H1 (cell line): ENCODE measurements at regions not wholly inside any gene's neighbourhood (a gene's known extent, or its start where the extent isn't known, plus 50 kb on each side); places are given as distances from the start of the nearest gene placed in this dataset.

ENCODE experiments used
- CREB1 ChIP-seq: IDR thresholded peaks from 2 replicates; pipeline ENCODE4 v1.6.1; 2012; ENCODE audit warnings: inconsistent platforms
- FOSL1 ChIP-seq: IDR thresholded peaks from 2 replicates; pipeline ENCODE4 v1.6.1; 2011; ENCODE audit warnings: mild to moderate bottlenecking, low read depth, low read length, moderate library complexity; ENCODE audit not compliant: insufficient read depth
- TF ChIP-seq, protein P1 (sequence below): fragments of 300-600 bp; sonication (generic); IDR thresholded peaks from 2 replicates; pipeline ENCODE4 v1.7.1; 2012; ENCODE audit warnings: low read length, moderate library complexity, mild to moderate bottlenecking, inconsistent platforms; ENCODE audit not compliant: insufficient replicate concordance

DNA sequence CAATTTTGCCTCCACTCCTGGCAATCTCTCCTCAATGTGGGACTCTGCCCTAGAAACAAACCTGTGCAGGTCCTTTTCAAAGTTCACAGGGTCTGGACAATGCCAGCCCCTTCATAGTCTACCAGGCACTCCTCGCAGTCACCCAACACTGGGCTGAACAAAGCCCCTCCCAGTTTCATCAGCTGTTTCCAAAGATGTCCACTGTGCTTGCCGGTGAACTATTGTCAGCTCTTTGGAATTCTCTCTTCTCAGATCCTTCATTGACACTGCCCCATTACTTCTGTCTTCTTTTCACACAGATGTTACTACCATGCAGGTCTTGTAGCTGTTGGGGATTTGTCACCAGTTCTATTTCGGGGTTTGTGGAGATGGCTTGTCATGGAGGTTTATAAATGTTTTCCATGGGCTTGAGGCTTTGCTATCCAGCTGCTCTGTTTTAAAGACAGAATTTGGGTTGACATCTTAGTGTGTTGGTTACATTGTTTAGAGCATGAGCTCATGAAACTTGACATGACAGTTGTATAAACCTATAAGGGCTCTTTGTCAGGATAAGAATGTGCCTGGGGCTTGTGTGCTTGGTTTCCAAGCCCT, 77.3 kb upstream of the DHRS4 start (continued):
- TF ChIP-seq, protein P1, sequence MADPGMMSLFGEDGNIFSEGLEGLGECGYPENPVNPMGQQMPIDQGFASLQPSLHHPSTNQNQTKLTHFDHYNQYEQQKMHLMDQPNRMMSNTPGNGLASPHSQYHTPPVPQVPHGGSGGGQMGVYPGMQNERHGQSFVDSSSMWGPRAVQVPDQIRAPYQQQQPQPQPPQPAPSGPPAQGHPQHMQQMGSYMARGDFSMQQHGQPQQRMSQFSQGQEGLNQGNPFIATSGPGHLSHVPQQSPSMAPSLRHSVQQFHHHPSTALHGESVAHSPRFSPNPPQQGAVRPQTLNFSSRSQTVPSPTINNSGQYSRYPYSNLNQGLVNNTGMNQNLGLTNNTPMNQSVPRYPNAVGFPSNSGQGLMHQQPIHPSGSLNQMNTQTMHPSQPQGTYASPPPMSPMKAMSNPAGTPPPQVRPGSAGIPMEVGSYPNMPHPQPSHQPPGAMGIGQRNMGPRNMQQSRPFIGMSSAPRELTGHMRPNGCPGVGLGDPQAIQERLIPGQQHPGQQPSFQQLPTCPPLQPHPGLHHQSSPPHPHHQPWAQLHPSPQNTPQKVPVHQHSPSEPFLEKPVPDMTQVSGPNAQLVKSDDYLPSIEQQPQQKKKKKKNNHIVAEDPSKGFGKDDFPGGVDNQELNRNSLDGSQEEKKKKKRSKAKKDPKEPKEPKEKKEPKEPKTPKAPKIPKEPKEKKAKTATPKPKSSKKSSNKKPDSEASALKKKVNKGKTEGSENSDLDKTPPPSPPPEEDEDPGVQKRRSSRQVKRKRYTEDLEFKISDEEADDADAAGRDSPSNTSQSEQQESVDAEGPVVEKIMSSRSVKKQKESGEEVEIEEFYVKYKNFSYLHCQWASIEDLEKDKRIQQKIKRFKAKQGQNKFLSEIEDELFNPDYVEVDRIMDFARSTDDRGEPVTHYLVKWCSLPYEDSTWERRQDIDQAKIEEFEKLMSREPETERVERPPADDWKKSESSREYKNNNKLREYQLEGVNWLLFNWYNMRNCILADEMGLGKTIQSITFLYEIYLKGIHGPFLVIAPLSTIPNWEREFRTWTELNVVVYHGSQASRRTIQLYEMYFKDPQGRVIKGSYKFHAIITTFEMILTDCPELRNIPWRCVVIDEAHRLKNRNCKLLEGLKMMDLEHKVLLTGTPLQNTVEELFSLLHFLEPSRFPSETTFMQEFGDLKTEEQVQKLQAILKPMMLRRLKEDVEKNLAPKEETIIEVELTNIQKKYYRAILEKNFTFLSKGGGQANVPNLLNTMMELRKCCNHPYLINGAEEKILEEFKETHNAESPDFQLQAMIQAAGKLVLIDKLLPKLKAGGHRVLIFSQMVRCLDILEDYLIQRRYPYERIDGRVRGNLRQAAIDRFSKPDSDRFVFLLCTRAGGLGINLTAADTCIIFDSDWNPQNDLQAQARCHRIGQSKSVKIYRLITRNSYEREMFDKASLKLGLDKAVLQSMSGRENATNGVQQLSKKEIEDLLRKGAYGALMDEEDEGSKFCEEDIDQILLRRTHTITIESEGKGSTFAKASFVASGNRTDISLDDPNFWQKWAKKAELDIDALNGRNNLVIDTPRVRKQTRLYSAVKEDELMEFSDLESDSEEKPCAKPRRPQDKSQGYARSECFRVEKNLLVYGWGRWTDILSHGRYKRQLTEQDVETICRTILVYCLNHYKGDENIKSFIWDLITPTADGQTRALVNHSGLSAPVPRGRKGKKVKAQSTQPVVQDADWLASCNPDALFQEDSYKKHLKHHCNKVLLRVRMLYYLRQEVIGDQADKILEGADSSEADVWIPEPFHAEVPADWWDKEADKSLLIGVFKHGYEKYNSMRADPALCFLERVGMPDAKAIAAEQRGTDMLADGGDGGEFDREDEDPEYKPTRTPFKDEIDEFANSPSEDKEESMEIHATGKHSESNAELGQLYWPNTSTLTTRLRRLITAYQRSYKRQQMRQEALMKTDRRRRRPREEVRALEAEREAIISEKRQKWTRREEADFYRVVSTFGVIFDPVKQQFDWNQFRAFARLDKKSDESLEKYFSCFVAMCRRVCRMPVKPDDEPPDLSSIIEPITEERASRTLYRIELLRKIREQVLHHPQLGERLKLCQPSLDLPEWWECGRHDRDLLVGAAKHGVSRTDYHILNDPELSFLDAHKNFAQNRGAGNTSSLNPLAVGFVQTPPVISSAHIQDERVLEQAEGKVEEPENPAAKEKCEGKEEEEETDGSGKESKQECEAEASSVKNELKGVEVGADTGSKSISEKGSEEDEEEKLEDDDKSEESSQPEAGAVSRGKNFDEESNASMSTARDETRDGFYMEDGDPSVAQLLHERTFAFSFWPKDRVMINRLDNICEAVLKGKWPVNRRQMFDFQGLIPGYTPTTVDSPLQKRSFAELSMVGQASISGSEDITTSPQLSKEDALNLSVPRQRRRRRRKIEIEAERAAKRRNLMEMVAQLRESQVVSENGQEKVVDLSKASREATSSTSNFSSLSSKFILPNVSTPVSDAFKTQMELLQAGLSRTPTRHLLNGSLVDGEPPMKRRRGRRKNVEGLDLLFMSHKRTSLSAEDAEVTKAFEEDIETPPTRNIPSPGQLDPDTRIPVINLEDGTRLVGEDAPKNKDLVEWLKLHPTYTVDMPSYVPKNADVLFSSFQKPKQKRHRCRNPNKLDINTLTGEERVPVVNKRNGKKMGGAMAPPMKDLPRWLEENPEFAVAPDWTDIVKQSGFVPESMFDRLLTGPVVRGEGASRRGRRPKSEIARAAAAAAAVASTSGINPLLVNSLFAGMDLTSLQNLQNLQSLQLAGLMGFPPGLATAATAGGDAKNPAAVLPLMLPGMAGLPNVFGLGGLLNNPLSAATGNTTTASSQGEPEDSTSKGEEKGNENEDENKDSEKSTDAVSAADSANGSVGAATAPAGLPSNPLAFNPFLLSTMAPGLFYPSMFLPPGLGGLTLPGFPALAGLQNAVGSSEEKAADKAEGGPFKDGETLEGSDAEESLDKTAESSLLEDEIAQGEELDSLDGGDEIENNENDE, result no peak
- TF ChIP-seq CREB1 (no peak), FOSL1 (no peak)
